Gastrocnemius medialis (tissue), 4 donors: ENCODE measurements at regions not wholly inside any gene's neighbourhood (a gene's known extent, or its start where the extent isn't known, plus 50 kb on each side); places are given as distances from the start of the nearest gene placed in this dataset.

ENCODE experiments used
- ATAC-seq, 2 donors: fragments of 150-250 bp; one replicate each; pipeline ENCODE4 v1.9.1; 2016
- DNase-seq, 2 donors: peaks; one replicate each; pipeline ENCODE4 v3.0.0-alpha.2; 2019
- H3K27ac ChIP-seq, 4 donors: fragments of 200-600 bp; sonication (generic); 1 replicate in 1 of 4; 2 replicates in 3 of 4; pipeline ENCODE4 v1.5.1; 2016 to 2018; ENCODE audit warnings: mild to moderate bottlenecking in 2 of 4, moderate library complexity in 1 of 4
- H3K27me3 ChIP-seq, 3 donors: fragments of 200-600 bp; sonication (generic) in 2 of 3; 1 replicate in 1 of 3; 2 replicates in 2 of 3; pipeline versions ENCODE4 v1.5.1 to v1.6.0; 2016 to 2019; ENCODE audit warnings: mild to moderate bottlenecking in 1 of 3, moderate library complexity in 1 of 3
- H3K36me3 ChIP-seq, 2 donors: fragments of 200-600 bp; sonication (generic) in 1 of 2; one replicate each; pipeline ENCODE4 v1.5.1; 2017 to 2018
- H3K4me1 ChIP-seq, 2 donors: fragments of 200-600 bp; sonication (generic) in 1 of 2; one replicate each; pipeline ENCODE4 v1.5.1; 2016 to 2017; ENCODE audit warnings: mild to moderate bottlenecking in 2 of 2
- H3K4me3 ChIP-seq, 4 donors: fragments of 200-600 bp; sonication (generic) in 3 of 4; 1 replicate in 1 of 4; 2 replicates in 3 of 4; pipeline ENCODE4 v1.5.1; 2016 to 2019; ENCODE audit warnings: mild to moderate bottlenecking in 2 of 4
- H3K9me3 ChIP-seq, 3 donors: fragments of 200-600 bp; sonication (generic) in 2 of 3; 1 replicate in 1 of 3; 2 replicates in 2 of 3; pipeline ENCODE4 v1.5.1; 2016 to 2019
- CTCF ChIP-seq, 5 experiments: fragments of 450-650 bp in 3 of 5; fragments of 200-600 bp in 2 of 5; sonication (generic) in 2 of 5; IDR thresholded peaks in 4 of 5; conservative IDR thresholded peaks in 1 of 5; 1 replicate in 4 of 5; 2 replicates in 1 of 5; pipeline ENCODE4 v1.5.1; 2016 to 2019; ENCODE audit warnings: antibody characterized with exemption in 5 of 5, mild to moderate bottlenecking in 3 of 5, moderate library complexity in 3 of 5
- POLR2A ChIP-seq, 2 donors: fragments of 450-650 bp; IDR thresholded peaks; one replicate each; pipeline ENCODE4 v1.6.1; 2017; ENCODE audit warnings: antibody characterized with exemption in 2 of 2, mild to moderate bottlenecking in 2 of 2, moderate library complexity in 2 of 2
- in situ Hi-C, 4 donors: fragments of 200-750 bp; cut with MboI; loops; one replicate each; pipeline versions ENCODE4 v1.15.0 to v1.8.0; 2017; ENCODE audit warnings: low sequenced_read_pairs in 4 of 4
- intact Hi-C: fragments of 100-400 bp; cut with DNase I; formaldehyde crosslinking; loops from one replicate; pipeline ENCODE4 v1.15.1; 2023; ENCODE audit warnings: low total_unique reads

- Histone ChIP-seq H3K36me3 (no peaks in the 10 kb centered on the region), H3K4me3 (no peak overlapping the region), H3K27ac (no peak overlapping the region), H3K27me3 (no peaks in the 10 kb centered on the region), H3K4me1 (no peaks in the 10 kb centered on the region), H3K9me3 (no peaks in the 10 kb centered on the region)
- no peak for DNase-seq
- in situ Hi-C loops, result no loop called here
- no peak for TF ChIP-seq POLR2A (IDR thresholded peaks at IDR 0.05)
- no peak for TF ChIP-seq CTCF (IDR thresholded peaks at IDR 0.05 in 4 of 5, conservative IDR thresholded peaks at IDR 0.05 in 1 of 5)
- intact Hi-C loops, result no loop called here
- ATAC-seq, result no peak
These were observed 819.9 kb downstream of the OLFM4 start for GRCh38 chr13:53848366-53848961.

- TF ChIP-seq POLR2A (IDR thresholded peaks at IDR 0.05) (no peak), CTCF (IDR thresholded peaks at IDR 0.05 in 4 of 5, conservative IDR thresholded peaks at IDR 0.05 in 1 of 5) (no peak)
- in situ Hi-C loops, result no loop called here
- intact Hi-C loops, result no loop called here
- DNase-seq, result no peak
- ATAC-seq, result no peak
- Histone ChIP-seq H3K4me1 (no peaks in the 10 kb centered on the region), H3K4me3 (no peak overlapping the region), H3K27me3 (no peaks in the 10 kb centered on the region), H3K36me3 (no peaks in the 10 kb centered on the region), H3K9me3 (no peaks in the 10 kb centered on the region), H3K27ac (no peak overlapping the region)
These were observed 825.7 kb downstream of the OLFM4 start for GRCh38 chr13:53854321-53854720.

GRCh38 chr13:53856573-53857195, 828.1 kb downstream of the OLFM4 start:
- ATAC-seq (no peak), DNase-seq (no peak)
- in situ Hi-C loops (no loop called here), intact Hi-C loops (no loop called here)
- Histone ChIP-seq H3K4me3 (no peak overlapping the region), H3K9me3 (no peaks in the 10 kb centered on the region), H3K36me3 (no peaks in the 10 kb centered on the region), H3K27ac (no peak overlapping the region), H3K27me3 (no peaks in the 10 kb centered on the region), H3K4me1 (no peaks in the 10 kb centered on the region)
- TF ChIP-seq CTCF (IDR thresholded peaks at IDR 0.05 in 4 of 5, conservative IDR thresholded peaks at IDR 0.05 in 1 of 5), result no peak
- no peak for TF ChIP-seq POLR2A (IDR thresholded peaks at IDR 0.05)

GRCh38 chr13:53863520-53863919, 834.9 kb downstream of the OLFM4 start:
- in situ Hi-C loops, result no loop called here
- intact Hi-C loops, result no loop called here
- TF ChIP-seq POLR2A (IDR thresholded peaks at IDR 0.05) (no peak), CTCF (IDR thresholded peaks at IDR 0.05 in 4 of 5, conservative IDR thresholded peaks at IDR 0.05 in 1 of 5) (no peak)
- Histone ChIP-seq H3K27me3 (no peaks in the 10 kb centered on the region), H3K4me1 (no peaks in the 10 kb centered on the region), H3K36me3 (no peaks in the 10 kb centered on the region), H3K4me3 (no peak overlapping the region), H3K9me3 (no peaks in the 10 kb centered on the region), H3K27ac (no peak overlapping the region)
- DNase-seq (no peak), ATAC-seq (no peak)

- Histone ChIP-seq H3K36me3 (no peaks in the 10 kb centered on the region), H3K4me1 (no peaks in the 10 kb centered on the region), H3K9me3 (no peaks in the 10 kb centered on the region), H3K27me3 (no peaks in the 10 kb centered on the region), H3K4me3 (no peak overlapping the region), H3K27ac (no peak overlapping the region)
- no peak for DNase-seq
- TF ChIP-seq CTCF (IDR thresholded peaks at IDR 0.05 in 4 of 5, conservative IDR thresholded peaks at IDR 0.05 in 1 of 5) (no peak), POLR2A (IDR thresholded peaks at IDR 0.05) (no peak)
- ATAC-seq, result no peak
- in situ Hi-C loops (no loop called here), intact Hi-C loops (no loop called here)
These were observed 844.9 kb downstream of the OLFM4 start for GRCh38 chr13:53873558-53873957.
